Motor neuron (in vitro differentiated cells): ENCODE measurements at regions not wholly inside any gene's neighbourhood (a gene's known extent, or its start where the extent isn't known, plus 50 kb on each side); places are given as distances from the start of the nearest gene placed in this dataset.

Experiments
- ATAC-seq, 8 experiments: fragments of 200-7000 bp; cut with Tn5 transposase; replicated peaks in 6 of 8; 2 replicates each; pipeline ENCODE4 v1.8.0; 2021; ENCODE audit warnings: mild to moderate bottlenecking in 8 of 8, moderate library complexity in 8 of 8
- H3K27ac ChIP-seq, 2 donors: fragments of 250-450 bp; sonication (Bioruptor Pico); 2 replicates each; pipeline ENCODE4 v1.9.0; 2021; ENCODE audit warnings: antibody characterized with exemption in 2 of 2, mild to moderate bottlenecking in 2 of 2, moderate library complexity in 1 of 2
- H3K4me1 ChIP-seq, 2 donors: fragments of 250-450 bp; sonication (Bioruptor Pico); replicated peaks in 1 of 2; 2 replicates each; pipeline ENCODE4 v1.6.1; 2021; ENCODE audit warnings: antibody characterized with exemption in 2 of 2, mild to moderate bottlenecking in 2 of 2, moderate library complexity in 1 of 2
- H3K4me3 ChIP-seq, 5 donors: fragments of 250-450 bp; sonication (Bioruptor Pico); 2 replicates each; pipeline ENCODE4 v1.9.0; 2021; ENCODE audit warnings: antibody characterized with exemption in 5 of 5, mild to moderate bottlenecking in 5 of 5, moderate library complexity in 4 of 5
- WGBS, 10 experiments: fragments of 450-650 bp; shearing (Covaris generic); methylation state at CpG; one replicate each; pipeline ENCODE4 v1.0.0; 2022; 5-methylcytosine and 5-hydroxymethylcytosine counted together
- in situ Hi-C, 9 experiments: fragments of 400-800 bp; cut with MboI; loops; one replicate each; pipeline ENCODE4 v1.15.0; 2021; ENCODE audit warnings: low sequenced_read_pairs in 9 of 9, low pct_unique_long_range_greater_than_20kb in 2 of 9; ENCODE audit not compliant: unreplicated experiment in 9 of 9

- in situ Hi-C loops, result loop anchor here in 1 of 9 experiments (25.0 kb wide), 1 partner anchor 383 kb away; the partner anchor contains the start of gene ZEB2
- peak in 2 of 8 experiments; percentile 15 to 28 for ATAC-seq
- 24 to 75% (median 54%) methylated on average over 3 to 7 of the region's 8 CpGs for WGBS, 10 experiments
- no peak overlapping the region for H3K4me3 ChIP-seq
- H3K27ac ChIP-seq, result no peak overlapping the region
- no peaks in the 10 kb centered on the region for H3K4me1 ChIP-seq
Observed at GRCh38 chr2:144894612-144895599, 375.0 kb upstream of the ZEB2 start.

GRCh38 chr2:144893464-144893863, 373.5 kb upstream of the ZEB2 start:
- ATAC-seq, result peak in 3 of 8 experiments; percentile 42 to 94 (median 73)
- 6 to 96% (median 86%) methylated on average over 1 to 4 of the region's 4 CpGs; no CpG with 5 or more reads in 2 of the 10 experiments for WGBS, 10 experiments
- Histone ChIP-seq H3K27ac (no peak overlapping the region), H3K4me3 (no peak overlapping the region), H3K4me1 (no peaks in the 10 kb centered on the region)
- in situ Hi-C loops, result loop anchor here in 1 of 9 experiments (25.0 kb wide), 1 partner anchor 381 kb away; the partner anchor contains the start of gene ZEB2

GRCh38 chr2:144890828-144891227, 370.9 kb upstream of the ZEB2 start:
- 67 to 100% (median 83%) methylated on average over 1 of the region's 1 CpG; no CpG with 5 or more reads in 4 of the 10 experiments for WGBS, 10 experiments
- ATAC-seq, result peak in 2 of 8 experiments; percentile 41 to 60

GRCh38 chr2:144889348-144889747, 369.4 kb upstream of the ZEB2 start:
- ATAC-seq, result no peak
- Histone ChIP-seq H3K4me1 (no peaks in the 10 kb centered on the region), H3K27ac (no peak overlapping the region), H3K4me3 (no peak overlapping the region)
- WGBS, 10 experiments, result 93 to 100% (median 100%) methylated on average over 1 to 5 of the region's 5 CpGs; no CpG with 5 or more reads in 1 of the 10 experiments
- in situ Hi-C loops, result loop anchor here in 1 of 9 experiments (25.0 kb wide), 1 partner anchor 377 kb away; the partner anchor contains the start of gene ZEB2

More at GRCh38 chr2:144890828-144891227, 370.9 kb upstream of the ZEB2 start:
- in situ Hi-C loops, result loop anchor here in 1 of 9 experiments (25.0 kb wide), 1 partner anchor 379 kb away; the partner anchor contains the start of gene ZEB2
- Histone ChIP-seq H3K4me3 (no peak overlapping the region), H3K4me1 (no peaks in the 10 kb centered on the region), H3K27ac (no peak overlapping the region)

- ATAC-seq, result no peak
- Histone ChIP-seq H3K27ac (no peak overlapping the region), H3K4me3 (no peak overlapping the region), H3K4me1 (no peaks in the 10 kb centered on the region)
- in situ Hi-C loops, result loop anchor here in 1 of 9 experiments (25.0 kb wide), 1 partner anchor 375 kb away; the partner anchor contains the start of gene ZEB2
- WGBS, 10 experiments, result 0 to 100% (median 0%) methylated on average over 1 to 3 of the region's 3 CpGs; no CpG with 5 or more reads in 3 of the 10 experiments
Observed at GRCh38 chr2:144886862-144887261, 366.9 kb upstream of the ZEB2 start.

- Histone ChIP-seq H3K27ac (no peak overlapping the region), H3K4me3 (no peak overlapping the region), H3K4me1 (no peaks in the 10 kb centered on the region)
- no peak for ATAC-seq
- in situ Hi-C loops, result loop anchor here in 1 of 9 experiments (25.0 kb wide), 1 partner anchor 366 kb away; the partner anchor contains the start of gene ZEB2
- WGBS, 10 experiments, result 60 to 100% (median 95%) methylated on average over 1 to 8 of the region's 8 CpGs
Observed at GRCh38 chr2:144877893-144878292, 358.0 kb upstream of the ZEB2 start.

GRCh38 chr2:144876013-144876412, 356.1 kb upstream of the ZEB2 start:
- WGBS, 10 experiments, result 0 to 100% (median 93%) methylated on average over 1 to 4 of the region's 4 CpGs; no CpG with 5 or more reads in 1 of the 10 experiments

GRCh38 chr2:144875290-144875969, 355.5 kb upstream of the ZEB2 start:
- ATAC-seq, result no peak

More at GRCh38 chr2:144876013-144876412, 356.1 kb upstream of the ZEB2 start:
- in situ Hi-C loops, result loop anchor here in 1 of 9 experiments (25.0 kb wide), 1 partner anchor 364 kb away; the partner anchor contains the start of gene ZEB2
- peak in 3 of 8 experiments; percentile 46 to 87 (median 54) for ATAC-seq
- Histone ChIP-seq H3K4me3 (no peak overlapping the region), H3K27ac (no peak overlapping the region), H3K4me1 (no peaks in the 10 kb centered on the region)

GRCh38 chr2:144865670-144866069, 345.8 kb upstream of the ZEB2 start:
- in situ Hi-C loops, result no loop called here
- H3K4me1 ChIP-seq, result no peaks in the 10 kb centered on the region
- H3K27ac ChIP-seq, result no peak overlapping the region
- H3K4me3 ChIP-seq, result no peak overlapping the region
- ATAC-seq, result peak in 3 of 8 experiments; percentile 28 to 93 (median 42)
- WGBS, 10 experiments, result 0 to 100% (median 88%) methylated on average over 1 of the region's 1 CpG; no CpG with 5 or more reads in 5 of the 10 experiments

More at GRCh38 chr2:144875290-144875969, 355.5 kb upstream of the ZEB2 start:
- H3K4me1 ChIP-seq, result no peaks in the 10 kb centered on the region
- in situ Hi-C loops, result loop anchor here in 1 of 9 experiments (25.0 kb wide), 1 partner anchor 363 kb away; the partner anchor contains the start of gene ZEB2
- H3K27ac ChIP-seq, result no peak overlapping the region
- H3K4me3 ChIP-seq, result no peak overlapping the region
- 6 to 100% (median 84%) methylated on average over 1 to 3 of the region's 3 CpGs for WGBS, 10 experiments

GRCh38 chr2:144859716-144860115, 339.8 kb upstream of the ZEB2 start:
- 67 to 100% (median 85%) methylated on average over 2 to 4 of the region's 4 CpGs for WGBS, 10 experiments
- no peaks in the 10 kb centered on the region for H3K4me1 ChIP-seq
- in situ Hi-C loops, result no loop called here
- H3K27ac ChIP-seq, result no peak overlapping the region
- no peak overlapping the region for H3K4me3 ChIP-seq
- no peak for ATAC-seq

- peak in 3 of 8 experiments; percentile 63 to 97 (median 83) for ATAC-seq
- H3K4me1 ChIP-seq, result no peaks in the 10 kb centered on the region
- WGBS, 10 experiments, result 0 to 100% (median 84%) methylated on average over 1 to 4 of the region's 4 CpGs; no CpG with 5 or more reads in 3 of the 10 experiments
- no peak overlapping the region for H3K4me3 ChIP-seq
- in situ Hi-C loops, result no loop called here
- H3K27ac ChIP-seq, result no peak overlapping the region
Observed at GRCh38 chr2:144858211-144858610, 338.3 kb upstream of the ZEB2 start.

- in situ Hi-C loops, result no loop called here
- Histone ChIP-seq H3K27ac (no peak overlapping the region), H3K4me3 (no peak overlapping the region), H3K4me1 (peaks cover 3 to 10% of the 10 kb centered on the region in 2 donors)
- WGBS, 10 experiments, result 60 to 100% (median 90%) methylated on average over 1 to 4 of the region's 4 CpGs
- no peak for ATAC-seq
Observed at GRCh38 chr2:144854596-144854995, 334.7 kb upstream of the ZEB2 start.
